Neural progenitor cell (in vitro differentiated cells): ENCODE measurements at regions not wholly inside any gene's neighbourhood (a gene's known extent, or its start where the extent isn't known, plus 50 kb on each side); places are given as distances from the start of the nearest gene placed in this dataset.

ENCODE experiments used
- DNase-seq: peaks from one replicate; pipeline ENCODE4 v3.0.0-alpha.2; 2016; ENCODE audit warnings: low spot score
- H2AFZ ChIP-seq: fragments of 200-600 bp; sonication (generic); replicated peaks from 2 replicates; pipeline ENCODE4 v1.6.1; 2016; ENCODE audit warnings: antibody characterized with exemption
- H3F3A ChIP-seq: fragments of 200-600 bp; sonication (generic); 2 replicates; pipeline ENCODE4 v1.6.1; 2016; ENCODE audit warnings: antibody characterized with exemption, low read depth
- H3K27ac ChIP-seq: fragments of 200-600 bp; sonication (generic); 2 replicates; pipeline ENCODE4 v1.5.1; 2016; ENCODE audit warnings: mild to moderate bottlenecking
- H3K27me3 ChIP-seq: fragments of 200-600 bp; sonication (generic); 2 replicates; pipeline ENCODE4 v1.6.1; 2016; ENCODE audit warnings: mild to moderate bottlenecking, moderate library complexity
- H3K36me3 ChIP-seq: fragments of 200-600 bp; sonication (generic); 2 replicates; pipeline ENCODE4 v1.5.1; 2016
- H3K4me1 ChIP-seq: fragments of 200-600 bp; sonication (generic); 2 replicates; pipeline ENCODE4 v1.6.1; 2016; ENCODE audit warnings: mixed run types
- H3K4me2 ChIP-seq: fragments of 200-600 bp; sonication (generic); 2 replicates; pipeline ENCODE4 v1.6.1; 2016
- H3K4me3 ChIP-seq: fragments of 200-600 bp; sonication (generic); 2 replicates; pipeline ENCODE4 v1.5.1; 2016
- H3K79me2 ChIP-seq: fragments of 200-600 bp; sonication (generic); 2 replicates; pipeline ENCODE4 v1.6.1; 2016; ENCODE audit warnings: low read depth
- H3K9ac ChIP-seq: fragments of 200-600 bp; sonication (generic); 2 replicates; pipeline ENCODE4 v1.6.1; 2016
- H3K9me3 ChIP-seq: fragments of 200-600 bp; sonication (generic); 2 replicates; pipeline ENCODE4 v1.5.1; 2016; ENCODE audit warnings: low read depth
- H4K20me1 ChIP-seq: fragments of 200-600 bp; sonication (generic); 2 replicates; pipeline ENCODE4 v1.6.1; 2016; ENCODE audit warnings: low read depth
- H3K27ac Mint-ChIP-seq: 3 replicates; pipeline ENCODE4 v1.8.0; 2021; ENCODE audit warnings: mixed read lengths
- H3K27me3 Mint-ChIP-seq: 2 replicates; pipeline ENCODE4 v1.8.0; 2022; ENCODE audit warnings: low read depth, mild to moderate bottlenecking, inconsistent platforms, moderate library complexity, mixed read lengths; ENCODE audit not compliant: insufficient read depth
- H3K36me3 Mint-ChIP-seq: 3 replicates; pipeline ENCODE4 v1.8.0; 2021; ENCODE audit warnings: mixed read lengths
- H3K4me1 Mint-ChIP-seq: 3 replicates; pipeline ENCODE4 v1.8.0; 2021; ENCODE audit warnings: mixed read lengths
- H3K4me3 Mint-ChIP-seq: 3 replicates; pipeline ENCODE4 v1.8.0; 2021; ENCODE audit warnings: mild to moderate bottlenecking, moderate library complexity, mixed read lengths
- H3K9me3 Mint-ChIP-seq: 3 replicates; pipeline ENCODE4 v1.8.0; 2020; ENCODE audit warnings: mixed read lengths
- CTCF ChIP-seq: fragments of 200-600 bp; sonication (generic); IDR thresholded peaks from 2 replicates; pipeline ENCODE4 v1.5.1; 2017; ENCODE audit warnings: antibody characterized with exemption, mild to moderate bottlenecking
- EZH2 ChIP-seq: fragments of 200-600 bp; sonication (generic); IDR thresholded peaks from 2 replicates; pipeline ENCODE4 v1.6.1; 2017; ENCODE audit warnings: antibody characterized with exemption, mild to moderate bottlenecking, moderate library complexity
- EZH2phosphoT487 ChIP-seq: fragments of 200-600 bp; sonication (generic); IDR thresholded peaks from 2 replicates; pipeline ENCODE4 v1.6.1; 2017; ENCODE audit warnings: antibody characterized with exemption

GRCh38 chr6:19299129-19299528 is 538.0 kb upstream of the ID4 start:
- Mint-ChIP-seq H3K27me3 (peaks cover 6% of the 10 kb centered on the region), H3K4me1 (peaks cover 51% of the 10 kb centered on the region), H3K27ac (peak overlapping the region; percentile 57), H3K9me3 (peaks cover 2% of the 10 kb centered on the region), H3K4me3 (peak overlapping the region; percentile 15), H3K36me3 (no peaks in the 10 kb centered on the region)
- Histone ChIP-seq H3K36me3 (no peaks in the 10 kb centered on the region), H3K4me1 (peaks cover 33% of the 10 kb centered on the region), H3K4me3 (peak overlapping the region; percentile 2), H3K9me3 (no peaks in the 10 kb centered on the region), H3K27me3 (peaks cover 4% of the 10 kb centered on the region), H2AFZ (no peak overlapping the region), H3K79me2 (no peaks in the 10 kb centered on the region), H4K20me1 (no peaks in the 10 kb centered on the region), H3F3A (no peaks in the 10 kb centered on the region), H3K9ac (no peak overlapping the region), H3K4me2 (peak overlapping the region; percentile 39), H3K27ac (no peak overlapping the region)
- TF ChIP-seq EZH2phosphoT487 (no peak), EZH2 (no peak), CTCF (no peak)
- DNase-seq = peak; percentile 61

GRCh38 chr6:19301980-19302379 is 535.2 kb upstream of the ID4 start:
- Histone ChIP-seq H3K4me3 (no peak overlapping the region), H3K4me2 (no peak overlapping the region), H3K9me3 (no peaks in the 10 kb centered on the region), H2AFZ (no peak overlapping the region), H3K36me3 (no peaks in the 10 kb centered on the region), H3K27me3 (peaks cover 14% of the 10 kb centered on the region), H3K9ac (no peak overlapping the region), H3K79me2 (no peaks in the 10 kb centered on the region), H3K4me1 (peaks cover 33% of the 10 kb centered on the region), H4K20me1 (no peaks in the 10 kb centered on the region), H3K27ac (no peak overlapping the region), H3F3A (no peaks in the 10 kb centered on the region)
- peak; percentile 40 for DNase-seq
- Mint-ChIP-seq H3K27me3 (peaks cover 4% of the 10 kb centered on the region), H3K4me3 (no peak overlapping the region), H3K9me3 (peaks cover 2% of the 10 kb centered on the region), H3K4me1 (peaks cover 54% of the 10 kb centered on the region), H3K36me3 (no peaks in the 10 kb centered on the region), H3K27ac (peak overlapping the region; percentile 55)
- TF ChIP-seq CTCF (no peak), EZH2 (no peak), EZH2phosphoT487 (no peak)

GRCh38 chr6:19303383-19303782 is 533.8 kb upstream of the ID4 start:
- Histone ChIP-seq H3K79me2 (no peaks in the 10 kb centered on the region), H3K9me3 (no peaks in the 10 kb centered on the region), H3K36me3 (no peaks in the 10 kb centered on the region), H3K4me3 (no peak overlapping the region), H2AFZ (no peak overlapping the region), H3K27me3 (peaks cover 15% of the 10 kb centered on the region), H3K27ac (no peak overlapping the region), H3K4me1 (peaks cover 25% of the 10 kb centered on the region), H3F3A (no peaks in the 10 kb centered on the region), H4K20me1 (no peaks in the 10 kb centered on the region), H3K9ac (no peak overlapping the region), H3K4me2 (no peak overlapping the region)
- Mint-ChIP-seq H3K36me3 (no peaks in the 10 kb centered on the region), H3K27me3 (peaks cover 2% of the 10 kb centered on the region), H3K27ac (peak overlapping the region; percentile 59), H3K4me1 (peaks cover 43% of the 10 kb centered on the region), H3K9me3 (peaks cover 3% of the 10 kb centered on the region), H3K4me3 (no peak overlapping the region)
- DNase-seq = no peak
- TF ChIP-seq CTCF (no peak), EZH2 (no peak), EZH2phosphoT487 (no peak)

- H3K9me3 Mint-ChIP-seq = peaks cover 27% of the 10 kb centered on the region
- Histone ChIP-seq H2AFZ (no peak overlapping the region), H3K79me2 (no peaks in the 10 kb centered on the region), H3K9me3 (no peaks in the 10 kb centered on the region), H3F3A (peaks cover 33% of the 10 kb centered on the region), H3K4me3 (no peak overlapping the region), H4K20me1 (peaks cover 13% of the 10 kb centered on the region), H3K27ac (no peak overlapping the region), H3K36me3 (no peaks in the 10 kb centered on the region), H3K4me1 (peaks cover 23% of the 10 kb centered on the region), H3K27me3 (peaks cover 60% of the 10 kb centered on the region), H3K4me2 (no peak overlapping the region), H3K9ac (no peak overlapping the region)
- H3K36me3 Mint-ChIP-seq = peaks cover 8% of the 10 kb centered on the region
- TF ChIP-seq CTCF (no peak), EZH2phosphoT487 (no peak), EZH2 (no peak)
- peaks cover 23% of the 10 kb centered on the region for H3K27me3 Mint-ChIP-seq
- peaks cover 44% of the 10 kb centered on the region for H3K4me1 Mint-ChIP-seq
- no peak overlapping the region for H3K4me3 Mint-ChIP-seq
- no peak for DNase-seq
- no peak overlapping the region for H3K27ac Mint-ChIP-seq
Observed at GRCh38 chr6:19309661-19310060, 527.5 kb upstream of the ID4 start.
